ENCODE measurements at regions not wholly inside any gene's neighbourhood (a gene's known extent, or its start where the extent isn't known, plus 50 kb on each side); places are given as distances from the start of the nearest gene placed in this dataset.

GRCh38 chr9:17064558-17064957 is 70.3 kb upstream of the CNTLN start:
- Histone ChIP-seq H3K36me3 (replicated peaks in 1 of 2; ENCODE audit: insufficient read depth in 1 of 2, low read depth in 2 of 2) (no peaks in the 10 kb centered on the region), H3K9me3 (no peaks in the 10 kb centered on the region), H3K4me3 (no peak overlapping the region), H3K27me3 (no peaks in the 10 kb centered on the region), H3K4me1 (no peaks in the 10 kb centered on the region), H3K27ac (no peak overlapping the region)
- intact Hi-C loops (cut with DNase I): no loop called here
- ATAC-seq: no peak
- WGBS, 2 donors: 30 to 42% methylated on average over 1 of the region's 1 CpG
- no peak for TF ChIP-seq CTCF (IDR thresholded peaks at IDR 0.05)
- no peak for TF ChIP-seq POLR2A (IDR thresholded peaks at IDR 0.05)
- no peak for DNase-seq

GRCh38 chr9:17063535-17064135 is 71.2 kb upstream of the CNTLN start:
- intact Hi-C loops (cut with DNase I): no loop called here
- WGBS, 2 donors: 3 to 4% methylated on average over 2 of the region's 2 CpGs
- peak; percentile 65 for ATAC-seq

GRCh38 chr9:17062497-17062896 is 72.3 kb upstream of the CNTLN start:
- WGBS, 2 donors: 0 to 67% methylated on average over 1 of the region's 1 CpG
- DNase-seq: no peak
- intact Hi-C loops (cut with DNase I): no loop called here
- Histone ChIP-seq H3K4me1 (no peaks in the 10 kb centered on the region), H3K4me3 (no peak overlapping the region), H3K9me3 (no peaks in the 10 kb centered on the region), H3K36me3 (replicated peaks in 1 of 2; ENCODE audit: insufficient read depth in 1 of 2, low read depth in 2 of 2) (no peaks in the 10 kb centered on the region), H3K27me3 (no peaks in the 10 kb centered on the region), H3K27ac (no peak overlapping the region)
- no peak for TF ChIP-seq CTCF (IDR thresholded peaks at IDR 0.05)
- no peak for TF ChIP-seq POLR2A (IDR thresholded peaks at IDR 0.05)
- ATAC-seq: no peak

More at GRCh38 chr9:17063535-17064135, 71.2 kb upstream of the CNTLN start:
- Histone ChIP-seq H3K27me3 (no peaks in the 10 kb centered on the region), H3K27ac (no peak overlapping the region), H3K4me1 (no peaks in the 10 kb centered on the region), H3K9me3 (no peaks in the 10 kb centered on the region), H3K36me3 (replicated peaks in 1 of 2; ENCODE audit: insufficient read depth in 1 of 2, low read depth in 2 of 2) (no peaks in the 10 kb centered on the region), H3K4me3 (no peak overlapping the region)
- TF ChIP-seq CTCF (IDR thresholded peaks at IDR 0.05): peak in 6 of 7 experiments; percentile 49 to 66 (median 59)
- no peak for TF ChIP-seq POLR2A (IDR thresholded peaks at IDR 0.05)
- peak; percentile 14 to 33 (median 19) for DNase-seq

GRCh38 chr9:17060450-17060849 is 74.4 kb upstream of the CNTLN start:
- no peaks in the 10 kb centered on the region for H3K4me1 ChIP-seq
- H3K27me3 ChIP-seq: no peaks in the 10 kb centered on the region
- intact Hi-C loops (cut with DNase I): no loop called here
- H3K4me3 ChIP-seq: no peak overlapping the region
- no peak overlapping the region for H3K27ac ChIP-seq
- H3K36me3 ChIP-seq (replicated peaks in 1 of 2; ENCODE audit: insufficient read depth in 1 of 2, low read depth in 2 of 2): no peaks in the 10 kb centered on the region
- DNase-seq: no peak
- TF ChIP-seq CTCF (IDR thresholded peaks at IDR 0.05): no peak
- TF ChIP-seq POLR2A (IDR thresholded peaks at IDR 0.05): no peak
- ATAC-seq: no peak
- no peaks in the 10 kb centered on the region for H3K9me3 ChIP-seq

GRCh38 chr9:17059465-17059864 is 75.4 kb upstream of the CNTLN start:
- H3K36me3 ChIP-seq (replicated peaks in 1 of 2; ENCODE audit: insufficient read depth in 1 of 2, low read depth in 2 of 2): no peaks in the 10 kb centered on the region
- DNase-seq (no peak), ATAC-seq (no peak)
- no peak overlapping the region for H3K27ac ChIP-seq
- H3K27me3 ChIP-seq: no peaks in the 10 kb centered on the region
- WGBS, 2 donors: 43 to 61% methylated on average over 1 of the region's 1 CpG
- no peaks in the 10 kb centered on the region for H3K4me1 ChIP-seq
- intact Hi-C loops (cut with DNase I): no loop called here
- TF ChIP-seq POLR2A (IDR thresholded peaks at IDR 0.05): no peak
- TF ChIP-seq CTCF (IDR thresholded peaks at IDR 0.05): no peak
- H3K4me3 ChIP-seq: no peak overlapping the region
- H3K9me3 ChIP-seq: no peaks in the 10 kb centered on the region
